OCI-LY1 (cell line): ENCODE measurements at regions not wholly inside any gene's neighbourhood (a gene's known extent, or its start where the extent isn't known, plus 50 kb on each side); places are given as distances from the start of the nearest gene placed in this dataset.

Experiments
- H2AFZ ChIP-seq: fragments of 200-600 bp; sonication (generic), shearing (Covaris generic); 2 replicates; pipeline ENCODE4 v1.6.0; 2014; ENCODE audit warnings: antibody characterized with exemption, mild to moderate bottlenecking, low read length
- H3F3A ChIP-seq: fragments of 200-600 bp; sonication (generic), shearing (Covaris generic); 2 replicates; pipeline ENCODE4 v1.6.0; 2014; ENCODE audit warnings: mild to moderate bottlenecking, antibody characterized with exemption, low read length, moderate library complexity; ENCODE audit not compliant: insufficient read depth
- H3K27ac ChIP-seq: fragments of 200-600 bp; sonication (generic); 2 replicates; pipeline ENCODE4 v1.5.1; 2014; ENCODE audit warnings: low read length, mixed run types, mild to moderate bottlenecking, low read depth; ENCODE audit not compliant: poor library complexity, severe bottlenecking
- H3K27me3 ChIP-seq: fragments of 200-600 bp; sonication (generic); 2 replicates; pipeline ENCODE4 v1.6.0; 2014; ENCODE audit warnings: antibody characterized with exemption, mild to moderate bottlenecking, low read length, moderate library complexity; ENCODE audit not compliant: insufficient read depth
- H3K36me3 ChIP-seq: fragments of 200-600 bp; sonication (generic); 2 replicates; pipeline ENCODE4 v1.6.1; 2014; ENCODE audit warnings: mild to moderate bottlenecking, antibody characterized with exemption, low read length, moderate library complexity, mixed read lengths; ENCODE audit not compliant: insufficient read depth
- H3K4me1 ChIP-seq: fragments of 200-600 bp; sonication (generic); 2 replicates; pipeline ENCODE4 v1.5.1; 2014; ENCODE audit warnings: mild to moderate bottlenecking, low read length, moderate library complexity; ENCODE audit not compliant: insufficient read depth, severe bottlenecking
- H3K4me2 ChIP-seq: fragments of 200-600 bp; sonication (generic), shearing (Covaris generic); 2 replicates; pipeline ENCODE4 v1.6.1; 2014; ENCODE audit warnings: low read length
- H3K4me3 ChIP-seq: fragments of 200-600 bp; sonication (generic); 2 replicates; pipeline ENCODE4 v1.5.1; 2014; ENCODE audit warnings: low read length, low read depth, mild to moderate bottlenecking, mixed read lengths; ENCODE audit not compliant: poor library complexity, severe bottlenecking
- H3K79me2 ChIP-seq: fragments of 200-600 bp; shearing (Covaris generic); 2 replicates; pipeline ENCODE4 v1.6.1; 2016; ENCODE audit warnings: mixed run types, low read length, mixed read lengths; ENCODE audit not compliant: insufficient read depth
- H3K9ac ChIP-seq: fragments of 200-600 bp; sonication (generic), shearing (Covaris generic); 2 replicates; pipeline ENCODE4 v1.6.1; 2014; ENCODE audit warnings: mild to moderate bottlenecking, low read length, mixed read lengths
- H3K9me2 ChIP-seq: fragments of 200-600 bp; sonication (generic), shearing (Covaris generic); 2 replicates; pipeline ENCODE4 v1.6.1; 2014; ENCODE audit warnings: low read depth, mild to moderate bottlenecking, low read length, mixed read lengths
- H3K9me3 ChIP-seq: fragments of 200-600 bp; shearing (Covaris generic); 2 replicates; pipeline ENCODE4 v1.6.1; 2014; ENCODE audit warnings: low read length, mixed read lengths
- H4K20me1 ChIP-seq: fragments of 200-600 bp; sonication (generic), shearing (Covaris generic); 2 replicates; pipeline ENCODE4 v1.6.0; 2016; ENCODE audit warnings: mild to moderate bottlenecking, low read length; ENCODE audit not compliant: insufficient read depth
- CTCF ChIP-seq: fragments of 200-600 bp; sonication (generic), shearing (Covaris generic); IDR thresholded peaks from 2 replicates; pipeline ENCODE4 v1.5.1; 2017; ENCODE audit warnings: mild to moderate bottlenecking, antibody characterized with exemption, low read length, moderate library complexity, mixed read lengths
- EZH2 ChIP-seq: fragments of 200-600 bp; sonication (generic), shearing (Covaris generic); IDR thresholded peaks from 2 replicates; pipeline ENCODE4 v1.8.0; 2017; ENCODE audit warnings: borderline replicate concordance, mixed run types, mild to moderate bottlenecking, antibody characterized with exemption, low read length, moderate library complexity, mixed read lengths

- Histone ChIP-seq H3K27ac (no peak overlapping the region), H2AFZ (no peak overlapping the region), H3K27me3 (no peaks in the 10 kb centered on the region), H3F3A (no peaks in the 10 kb centered on the region), H3K4me3 (no peak overlapping the region), H3K79me2 (no peaks in the 10 kb centered on the region), H3K4me2 (no peak overlapping the region), H4K20me1 (no peaks in the 10 kb centered on the region), H3K9me3 (no peaks in the 10 kb centered on the region), H3K36me3 (no peaks in the 10 kb centered on the region), H3K9me2 (no peaks in the 10 kb centered on the region), H3K4me1 (no peaks in the 10 kb centered on the region), H3K9ac (no peak overlapping the region)
- no peak for TF ChIP-seq EZH2
- no peak for TF ChIP-seq CTCF
Observed at GRCh38 chr19:28021259-28022185, 1191.4 kb downstream of the UQCRFS1 start.

DNA sequence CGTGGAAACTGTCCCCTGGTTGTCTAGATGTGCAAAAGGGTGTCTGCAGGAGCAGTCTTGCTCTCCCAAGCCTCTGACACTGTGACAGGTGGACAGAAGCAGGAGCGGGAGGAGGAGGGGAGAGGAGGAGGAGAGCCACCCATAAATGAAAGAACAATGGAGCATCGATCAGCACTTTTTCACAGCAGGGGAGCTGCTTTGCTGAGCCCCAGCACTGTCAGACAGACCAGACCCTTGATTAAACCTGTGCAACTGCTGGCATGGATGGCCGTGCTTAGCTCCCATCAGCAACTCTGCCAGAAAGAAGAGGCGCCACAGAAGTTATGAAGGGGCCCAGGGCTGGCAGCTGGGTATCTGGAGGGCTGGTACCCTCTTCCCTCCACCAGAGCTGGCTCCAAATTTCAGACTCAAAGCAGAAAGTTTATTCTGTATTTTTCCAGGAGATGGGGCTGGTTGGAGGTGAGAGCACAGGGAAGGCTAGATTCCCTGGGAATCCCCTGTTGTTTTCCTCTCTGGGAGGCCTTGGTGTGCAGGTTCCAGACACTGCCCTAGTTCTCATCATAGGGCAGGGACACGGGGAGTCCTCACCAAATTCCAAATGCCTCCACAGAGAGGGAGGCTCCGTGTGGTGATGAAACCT is 1192.2 kb downstream of the UQCRFS1 start:
- Histone ChIP-seq H3K36me3 (no peaks in the 10 kb centered on the region), H3F3A (no peaks in the 10 kb centered on the region), H3K4me2 (no peak overlapping the region), H3K4me1 (no peaks in the 10 kb centered on the region), H3K9me3 (no peaks in the 10 kb centered on the region), H3K9ac (no peak overlapping the region), H3K27ac (no peak overlapping the region), H3K27me3 (no peaks in the 10 kb centered on the region), H2AFZ (no peak overlapping the region), H3K4me3 (no peak overlapping the region), H3K9me2 (no peaks in the 10 kb centered on the region), H3K79me2 (no peaks in the 10 kb centered on the region), H4K20me1 (no peaks in the 10 kb centered on the region)
- no peak for TF ChIP-seq EZH2
- no peak for TF ChIP-seq CTCF

- H3K9me2 ChIP-seq: no peaks in the 10 kb centered on the region
- H4K20me1 ChIP-seq: no peaks in the 10 kb centered on the region
- H3K36me3 ChIP-seq: no peaks in the 10 kb centered on the region
- no peak overlapping the region for H3K4me3 ChIP-seq
- H3K4me1 ChIP-seq: no peaks in the 10 kb centered on the region
- H3K9me3 ChIP-seq: no peaks in the 10 kb centered on the region
- no peaks in the 10 kb centered on the region for H3F3A ChIP-seq
- no peaks in the 10 kb centered on the region for H3K79me2 ChIP-seq
- no peak overlapping the region for H3K9ac ChIP-seq
- H3K27ac ChIP-seq: no peak overlapping the region
- no peak overlapping the region for H2AFZ ChIP-seq
- H3K27me3 ChIP-seq: no peaks in the 10 kb centered on the region
- TF ChIP-seq CTCF (no peak), EZH2 (no peak)
- H3K4me2 ChIP-seq: no peak overlapping the region
Observed at GRCh38 chr19:28019901-28020300, 1193.0 kb downstream of the UQCRFS1 start.
